ENCODE measurements at regions not wholly inside any gene's neighbourhood (a gene's known extent, or its start where the extent isn't known, plus 50 kb on each side); places are given as distances from the start of the nearest gene placed in this dataset.

GRCh38 chr13:71922194-71922593 is 55.2 kb upstream of the DACH1 start:
- Histone ChIP-seq H3K4me1 (no peaks in the 10 kb centered on the region), H3K27me3 (no peaks in the 10 kb centered on the region), H3K9me3 (no peaks in the 10 kb centered on the region), H3K4me3 (no peak overlapping the region), H3K27ac (no peak overlapping the region), H3K36me3 (no peaks in the 10 kb centered on the region)
- intact Hi-C loops (cut with DNase I), result no loop called here
- DNase-seq (ENCODE audit: low spot score in 2 of 2), result no peak
- TF ChIP-seq CTCF (IDR thresholded peaks at IDR 0.05), result no peak
